A673 (cell line): ENCODE measurements at regions not wholly inside any gene's neighbourhood (a gene's known extent, or its start where the extent isn't known, plus 50 kb on each side); places are given as distances from the start of the nearest gene placed in this dataset.

ENCODE experiments used
- BruUV-seq: library from RNA; stranded (reverse); fragments of 400-500 nt; replicated peaks from 2 replicates; lab custom pipeline; 2021; lab: Mats Ljungman, UMichigan
- CTCF ChIA-PET: fragments of 300-600 bp; sonication (Branson Sonifier 250); formaldehyde crosslinking; loops from one replicate; lab custom pipeline; 2022; ENCODE audit warnings: antibody characterized with exemption; lab: Charles Lee
- POLR2A ChIA-PET: fragments of 300-600 bp; sonication (Branson Sonifier 250); formaldehyde crosslinking; loops from one replicate; lab custom pipeline; 2022; ENCODE audit warnings: antibody characterized with exemption; ENCODE audit not compliant: low non-redundant PET; lab: Charles Lee
- DNase-seq: peaks from one replicate; pipeline ENCODE4 v3.0.0-alpha.2; 2015; ENCODE audit warnings: low spot score
- H3K27ac ChIP-seq: fragments of 200-600 bp; sonication (generic); 2 replicates; pipeline ENCODE4 v1.5.1; 2016; ENCODE audit warnings: mixed run types, low read depth, mild to moderate bottlenecking, mixed read lengths, antibody characterized with exemption, low read length; ENCODE audit not compliant: poor library complexity, severe bottlenecking
- H3K27me3 ChIP-seq: fragments of 200-600 bp; sonication (generic); replicated peaks from 2 replicates; pipeline ENCODE4 v1.6.1; 2017; ENCODE audit warnings: mixed run types, low read depth, mild to moderate bottlenecking, mixed read lengths, antibody characterized with exemption, low read length; ENCODE audit not compliant: insufficient read depth, poor library complexity
- H3K36me3 ChIP-seq: fragments of 200-600 bp; sonication (generic); 2 replicates; pipeline ENCODE4 v1.6.1; 2016; ENCODE audit warnings: mixed run types, mild to moderate bottlenecking, mixed read lengths, antibody characterized with exemption, low read length; ENCODE audit not compliant: insufficient read depth, poor library complexity, severe bottlenecking
- H3K4me1 ChIP-seq: fragments of 200-600 bp; sonication (generic); 2 replicates; pipeline ENCODE4 v1.6.1; 2017; ENCODE audit warnings: mixed run types, mild to moderate bottlenecking, mixed read lengths, antibody characterized with exemption, low read length; ENCODE audit not compliant: insufficient read depth, poor library complexity, severe bottlenecking
- H3K4me3 ChIP-seq: fragments of 200-600 bp; sonication (generic); 2 replicates; pipeline ENCODE4 v1.5.1; 2016; ENCODE audit warnings: low read depth, mixed run types, mild to moderate bottlenecking, mixed read lengths, low read length; ENCODE audit not compliant: poor library complexity, severe bottlenecking
- H3K9me3 ChIP-seq: fragments of 200-600 bp; sonication (generic); 2 replicates; pipeline ENCODE4 v1.6.1; 2016; ENCODE audit warnings: mixed run types, low read depth, mild to moderate bottlenecking, mixed read lengths, antibody characterized with exemption, low read length; ENCODE audit not compliant: poor library complexity, severe bottlenecking
- EZH2 ChIP-seq: fragments of 200-600 bp; sonication (generic); IDR thresholded peaks from 2 replicates; pipeline ENCODE4 v1.6.1; 2017; ENCODE audit warnings: borderline replicate concordance, low read depth, mild to moderate bottlenecking, mixed read lengths, antibody characterized with exemption, low read length; ENCODE audit not compliant: poor library complexity, severe bottlenecking
- intact Hi-C: fragments of 100-400 bp; cut with micrococcal nuclease; formaldehyde crosslinking; loops from one replicate; pipeline ENCODE4 v1.10.0; 2022; ENCODE audit not compliant: unreplicated experiment
- TF ChIP-seq, protein P1 (sequence below): fragments of 300-800, 200-600 bp; sonication (generic); conservative IDR thresholded peaks from 2 replicates; pipeline ENCODE4 v1.5.1; 2017; ENCODE audit warnings: low read depth, mild to moderate bottlenecking, antibody characterized with exemption, low read length, moderate library complexity, mixed read lengths

GRCh38 chr2:76612764-76613163 is 902.0 kb upstream of the GCFC2 start:
- Histone ChIP-seq H3K4me1 (no peaks in the 10 kb centered on the region), H3K27ac (no peak overlapping the region), H3K9me3 (no peaks in the 10 kb centered on the region), H3K36me3 (no peaks in the 10 kb centered on the region), H3K4me3 (no peak overlapping the region), H3K27me3 (no peaks in the 10 kb centered on the region)
- intact Hi-C loops = no loop called here
- ChIA-PET CTCF (no interaction called here), POLR2A (no interaction called here)
- BruUV-seq = no TSS peak
- no peak for DNase-seq
- TF ChIP-seq, protein P1, sequence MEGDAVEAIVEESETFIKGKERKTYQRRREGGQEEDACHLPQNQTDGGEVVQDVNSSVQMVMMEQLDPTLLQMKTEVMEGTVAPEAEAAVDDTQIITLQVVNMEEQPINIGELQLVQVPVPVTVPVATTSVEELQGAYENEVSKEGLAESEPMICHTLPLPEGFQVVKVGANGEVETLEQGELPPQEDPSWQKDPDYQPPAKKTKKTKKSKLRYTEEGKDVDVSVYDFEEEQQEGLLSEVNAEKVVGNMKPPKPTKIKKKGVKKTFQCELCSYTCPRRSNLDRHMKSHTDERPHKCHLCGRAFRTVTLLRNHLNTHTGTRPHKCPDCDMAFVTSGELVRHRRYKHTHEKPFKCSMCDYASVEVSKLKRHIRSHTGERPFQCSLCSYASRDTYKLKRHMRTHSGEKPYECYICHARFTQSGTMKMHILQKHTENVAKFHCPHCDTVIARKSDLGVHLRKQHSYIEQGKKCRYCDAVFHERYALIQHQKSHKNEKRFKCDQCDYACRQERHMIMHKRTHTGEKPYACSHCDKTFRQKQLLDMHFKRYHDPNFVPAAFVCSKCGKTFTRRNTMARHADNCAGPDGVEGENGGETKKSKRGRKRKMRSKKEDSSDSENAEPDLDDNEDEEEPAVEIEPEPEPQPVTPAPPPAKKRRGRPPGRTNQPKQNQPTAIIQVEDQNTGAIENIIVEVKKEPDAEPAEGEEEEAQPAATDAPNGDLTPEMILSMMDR = no peak
- TF ChIP-seq EZH2 = no peak

- TF ChIP-seq, protein P1 = no peak
- Histone ChIP-seq H3K27me3 (no peaks in the 10 kb centered on the region), H3K4me3 (no peak overlapping the region), H3K4me1 (no peaks in the 10 kb centered on the region), H3K27ac (no peak overlapping the region), H3K36me3 (no peaks in the 10 kb centered on the region), H3K9me3 (no peaks in the 10 kb centered on the region)
- intact Hi-C loops = no loop called here
- no TSS peak for BruUV-seq
- POLR2A ChIA-PET = no interaction called here
- CTCF ChIA-PET = no interaction called here
- DNase-seq = no peak
These were observed 899.7 kb upstream of the GCFC2 start for GRCh38 chr2:76610451-76610850.

- intact Hi-C loops = loop anchor here (1.0 to 10.0 kb wide), 5 partner anchors 401 to 959 kb away; no protein-coding TSS in a partner anchor
These were observed 889.1 kb upstream of the GCFC2 start for GRCh38 chr2:76599732-76600368.

More at GRCh38 chr2:76599732-76600368, 889.1 kb upstream of the GCFC2 start:
- Histone ChIP-seq H3K27ac (no peak overlapping the region), H3K9me3 (no peaks in the 10 kb centered on the region), H3K36me3 (no peaks in the 10 kb centered on the region), H3K4me1 (no peaks in the 10 kb centered on the region), H3K4me3 (no peak overlapping the region), H3K27me3 (no peaks in the 10 kb centered on the region)
- POLR2A ChIA-PET = interaction anchor here (0.7 kb wide), 1 partner anchor 488 kb away, joined by 4 read pairs; no protein-coding TSS in a partner anchor
- DNase-seq = peak; percentile 91
- no TSS peak for BruUV-seq
- CTCF ChIA-PET = interaction anchor here (1.2 to 1.7 kb wide), 3 partner anchors 137 to 959 kb away, joined by 3 to 6 read pairs (median 3); no protein-coding TSS in a partner anchor
- TF ChIP-seq, protein P1 = peak; percentile 87
- TF ChIP-seq EZH2 = no peak
